Jurkat, Clone E6-1 (cell line): ENCODE measurements at regions not wholly inside any gene's neighbourhood (a gene's known extent, or its start where the extent isn't known, plus 50 kb on each side); places are given as distances from the start of the nearest gene placed in this dataset.
"Not testable (repeated sequence)": the region's sequence is repeated elsewhere in the genome, so short reads cannot be mapped to it uniquely, and the experiment has no call there.

Experiments
- DNase-seq: peaks from one replicate; pipeline ENCODE4 v3.0.0-alpha.2; 2011; ENCODE audit warnings: low read depth, low spot score
- H3K4me3 ChIP-seq: 2 replicates; pipeline ENCODE4 v1.5.1; 2011; ENCODE audit warnings: mild to moderate bottlenecking, low read length, control low read depth, moderate library complexity

GRCh38 chr6:139881728-139882211 is 507.3 kb upstream of the CITED2 start:
- DNase-seq = peak; percentile 15
- H3K4me3 ChIP-seq = no peak overlapping the region

GRCh38 chr6:139881236-139881635 is 506.8 kb upstream of the CITED2 start:
- H3K4me3 ChIP-seq = no peak overlapping the region
- no peak for DNase-seq

GRCh38 chr6:139879823-139880356 is 505.4 kb upstream of the CITED2 start:
- no peak overlapping the region for H3K4me3 ChIP-seq
- no peak for DNase-seq

- H3K4me3 ChIP-seq, DNase-seq: not testable (repeated sequence)
Observed at GRCh38 chr6:139879241-139879640, 504.8 kb upstream of the CITED2 start.

GRCh38 chr6:139877828-139878405 is 503.5 kb upstream of the CITED2 start:
- no peak for DNase-seq
- no peak overlapping the region for H3K4me3 ChIP-seq

DNA sequence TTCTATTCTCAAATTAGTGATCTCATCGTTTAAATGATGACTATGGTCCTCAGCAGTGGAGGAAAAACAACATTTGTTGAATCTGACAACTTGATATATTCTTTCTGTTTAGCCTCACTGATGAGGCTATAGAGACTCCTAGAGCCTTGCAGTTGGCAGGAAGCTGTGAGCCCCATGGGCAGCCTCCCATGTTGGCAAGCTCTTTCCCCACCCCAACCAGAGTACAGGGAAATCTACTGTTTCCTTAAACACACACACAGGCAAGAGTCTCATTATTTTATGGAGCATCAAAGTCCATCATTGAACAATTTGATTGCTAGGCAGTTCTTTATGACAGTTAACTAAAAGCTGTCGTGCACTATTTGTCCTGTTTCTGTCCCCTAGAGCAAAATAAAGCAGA is 498.2 kb upstream of the CITED2 start:
- DNase-seq = no peak
- no peak overlapping the region for H3K4me3 ChIP-seq

GRCh38 chr6:139871803-139872510 is 497.5 kb upstream of the CITED2 start:
- no peak overlapping the region for H3K4me3 ChIP-seq
- no peak for DNase-seq

GRCh38 chr6:139871165-139871710 is 496.8 kb upstream of the CITED2 start:
- DNase-seq = no peak
- no peak overlapping the region for H3K4me3 ChIP-seq

- no peak overlapping the region for H3K4me3 ChIP-seq
- no peak for DNase-seq
Observed at GRCh38 chr6:139868576-139868975, 494.1 kb upstream of the CITED2 start.

DNA sequence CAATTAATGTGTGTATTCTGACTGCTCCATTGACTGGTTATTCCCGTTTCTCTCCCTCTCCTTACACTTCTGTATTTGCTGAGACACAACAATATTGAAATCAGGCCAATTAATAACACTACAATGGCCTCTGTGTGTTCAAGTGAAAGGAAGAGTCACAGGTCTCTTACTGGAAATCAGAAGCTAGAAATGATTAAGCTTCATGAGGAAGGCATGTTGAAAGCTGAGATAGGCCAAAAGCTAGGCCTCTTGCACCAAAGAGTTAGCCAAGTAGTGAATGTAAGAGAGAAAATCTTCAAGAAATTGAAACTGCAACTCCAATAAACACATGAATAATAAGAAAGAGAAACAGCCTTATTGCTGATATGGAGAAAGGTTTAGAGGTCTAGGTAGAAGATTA is 489.5 kb upstream of the CITED2 start:
- no peak overlapping the region for H3K4me3 ChIP-seq
- DNase-seq = no peak

DNA sequence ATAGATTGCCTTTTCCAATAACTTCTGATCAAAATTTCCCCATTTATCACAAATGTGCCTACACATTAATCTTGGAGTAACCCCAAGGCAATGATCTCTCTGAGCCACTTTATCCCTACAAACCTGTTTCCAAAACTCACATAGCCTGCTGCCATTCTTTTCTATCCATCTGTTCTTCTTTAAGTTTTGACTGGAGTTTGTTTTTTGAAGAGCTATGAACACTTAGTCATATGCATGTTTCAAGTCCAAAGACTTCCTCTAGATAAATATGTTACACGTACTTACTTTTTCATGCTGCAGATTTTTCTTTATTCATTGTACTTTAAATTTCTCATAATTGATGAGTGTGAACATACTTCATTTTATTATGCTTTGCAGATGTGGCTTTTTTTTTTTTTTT is 488.9 kb upstream of the CITED2 start:
- H3K4me3 ChIP-seq = no peak overlapping the region
- no peak for DNase-seq

DNA sequence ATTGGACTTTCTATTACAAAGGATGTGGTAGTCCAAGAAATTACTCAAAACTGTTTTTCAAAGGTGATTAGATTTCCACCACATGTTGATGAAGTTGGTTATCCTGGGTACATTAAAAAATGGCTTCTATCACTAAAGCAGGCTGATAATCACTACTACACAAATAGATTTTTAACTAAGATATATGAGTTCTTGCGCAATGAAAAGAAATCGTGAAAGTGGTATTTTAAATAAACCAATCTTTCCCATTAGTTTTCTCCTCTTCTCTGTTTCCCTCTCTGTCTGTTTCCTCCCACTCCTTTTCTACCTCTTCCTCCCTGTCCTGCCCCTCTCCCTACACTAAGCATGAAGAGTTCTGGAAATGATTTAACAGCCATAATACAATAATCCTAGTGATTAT is 487.9 kb upstream of the CITED2 start:
- no peak for DNase-seq

GRCh38 chr6:139860203-139860602 is 485.8 kb upstream of the CITED2 start:
- no peak for DNase-seq
- no peak overlapping the region for H3K4me3 ChIP-seq

More for the DNA sequence above, 487.9 kb upstream of the CITED2 start:
- no peak overlapping the region for H3K4me3 ChIP-seq

DNA sequence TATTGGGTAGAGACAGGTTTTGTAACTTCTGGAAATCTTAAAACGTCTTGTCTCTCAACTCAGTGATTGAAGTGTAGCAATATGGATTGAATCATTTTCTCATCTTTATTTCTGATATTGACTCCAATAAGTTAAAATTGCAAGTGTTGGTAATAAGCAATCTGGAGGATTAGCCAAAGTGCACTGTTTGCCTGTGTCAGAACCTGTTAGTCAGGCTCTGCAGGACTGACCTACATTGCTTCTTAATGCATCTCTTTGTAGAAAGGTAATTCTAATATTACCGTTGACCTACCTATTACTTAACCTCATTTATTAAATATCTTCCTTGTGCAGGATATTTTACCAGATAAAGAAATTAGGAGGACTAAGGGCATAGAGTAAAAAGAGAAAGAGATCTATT is 484.0 kb upstream of the CITED2 start:
- DNase-seq = no peak
- no peak overlapping the region for H3K4me3 ChIP-seq

DNA sequence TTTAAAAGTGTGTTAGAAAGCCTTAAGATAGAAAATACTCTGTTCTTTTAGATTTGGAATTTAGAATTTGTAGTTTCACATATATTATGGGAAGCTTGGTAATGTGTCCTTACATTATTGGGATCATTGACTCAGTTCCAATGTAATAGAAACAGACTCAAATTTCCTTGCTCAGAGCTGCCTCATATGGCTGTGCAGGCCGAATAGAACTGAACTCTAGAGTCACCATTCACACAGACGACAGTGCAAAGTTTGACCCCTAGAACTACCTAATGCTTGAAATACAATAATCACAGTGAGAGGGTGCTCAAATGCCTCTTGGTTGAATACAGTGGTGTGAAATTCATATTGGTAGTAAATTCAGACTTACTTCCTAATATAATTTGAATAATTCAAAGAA is 482.7 kb upstream of the CITED2 start:
- H3K4me3 ChIP-seq = no peak overlapping the region
- DNase-seq = no peak

DNA sequence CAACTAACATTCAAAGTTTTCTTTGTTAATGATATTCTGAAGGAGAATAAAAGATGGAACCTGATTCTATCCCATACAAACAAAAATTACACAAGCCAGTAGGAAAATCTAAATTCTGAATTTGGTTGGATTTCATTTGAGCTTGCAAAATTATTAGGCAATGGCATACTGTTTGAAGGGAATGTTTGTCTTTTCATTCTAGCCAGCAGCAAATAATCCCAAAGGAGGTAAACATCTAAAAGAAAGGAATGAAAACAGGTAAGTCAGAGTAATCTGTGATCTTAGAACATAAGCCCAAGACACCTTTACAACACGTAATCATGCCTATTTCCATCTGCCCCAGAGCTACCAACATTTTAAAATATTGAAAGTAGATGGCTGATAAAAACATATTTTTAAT is 482.1 kb upstream of the CITED2 start:
- no peak for DNase-seq

GRCh38 chr6:139855671-139856311 is 481.3 kb upstream of the CITED2 start:
- no peak overlapping the region for H3K4me3 ChIP-seq
- no peak for DNase-seq

More for the DNA sequence above, 482.1 kb upstream of the CITED2 start:
- H3K4me3 ChIP-seq = no peak overlapping the region

- H3K4me3 ChIP-seq = no peak overlapping the region
- DNase-seq = no peak
Observed at GRCh38 chr6:139853302-139853992, 479.0 kb upstream of the CITED2 start.

DNA sequence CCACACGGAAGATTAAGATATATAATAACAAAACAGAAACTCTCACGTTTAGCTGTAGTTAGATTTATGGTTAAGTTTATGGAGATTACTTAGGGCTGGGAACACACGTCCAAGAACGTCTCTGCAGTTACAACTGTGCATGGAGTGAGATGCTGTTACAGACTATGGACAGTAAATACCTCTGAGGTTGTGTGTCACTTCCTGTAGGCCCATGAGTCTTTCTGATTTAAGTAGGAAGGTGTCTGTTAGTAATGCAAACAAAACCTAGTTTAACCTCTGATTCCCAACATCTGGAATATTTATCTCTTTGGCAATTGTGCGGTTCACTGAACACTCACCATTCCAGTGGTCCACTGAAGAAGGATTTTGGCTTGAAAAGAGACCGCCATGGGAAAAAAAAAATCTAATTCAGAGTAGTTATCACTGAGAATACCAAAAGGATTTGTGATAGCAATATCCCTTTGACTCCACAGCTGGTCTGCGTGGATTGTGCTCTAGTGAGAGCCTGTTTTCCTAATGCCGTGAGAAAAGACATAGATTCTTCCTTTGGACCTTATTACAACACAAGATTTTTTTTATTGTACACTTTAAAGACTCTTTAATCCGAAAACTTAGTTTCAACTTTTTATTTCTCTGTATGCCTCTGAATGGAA is 478.2 kb upstream of the CITED2 start:
- no peak overlapping the region for H3K4me3 ChIP-seq
- no peak for DNase-seq
